RWPE2 (cell line): ENCODE measurements at regions not wholly inside any gene's neighbourhood (a gene's known extent, or its start where the extent isn't known, plus 50 kb on each side); places are given as distances from the start of the nearest gene placed in this dataset.

Experiments used
- ATAC-seq: fragments of 200-7000 bp; cut with Tn5 transposase; 3 replicates; pipeline ENCODE4 v1.9.1; 2021; ENCODE audit warnings: low read depth
- DNase-seq: peaks from one replicate; pipeline ENCODE4 v3.0.0-alpha.2; 2020; ENCODE audit warnings: low spot score
- H3K27ac ChIP-seq: fragments of 450-650 bp; 2 replicates; pipeline ENCODE4 v1.5.1; 2017; ENCODE audit warnings: mild to moderate bottlenecking; ENCODE audit not compliant: poor library complexity, severe bottlenecking
- H3K27me3 ChIP-seq: fragments of 250-450 bp; sonication (Bioruptor Pico); 2 replicates; pipeline ENCODE4 v1.5.1; 2021; ENCODE audit warnings: mild to moderate bottlenecking, moderate library complexity; ENCODE audit not compliant: insufficient read depth, poor library complexity, severe bottlenecking
- H3K36me3 ChIP-seq: fragments of 250-450 bp; sonication (Bioruptor Pico); 2 replicates; pipeline ENCODE4 v1.5.1; 2020; ENCODE audit warnings: low read depth, mild to moderate bottlenecking, moderate library complexity
- H3K4me1 ChIP-seq: fragments of 250-450 bp; sonication (Bioruptor Pico); 2 replicates; pipeline ENCODE4 v1.5.1; 2021; ENCODE audit warnings: mild to moderate bottlenecking, moderate library complexity; ENCODE audit not compliant: insufficient read depth, poor library complexity, severe bottlenecking
- H3K4me3 ChIP-seq: fragments of 250-450 bp; sonication (Bioruptor Pico); 2 replicates; pipeline ENCODE4 v1.5.1; 2021; ENCODE audit warnings: mild to moderate bottlenecking, moderate library complexity; ENCODE audit not compliant: severe bottlenecking
- H3K9me3 ChIP-seq: fragments of 250-450 bp; sonication (Bioruptor Pico); 2 replicates; pipeline ENCODE4 v1.5.1; 2021; ENCODE audit warnings: mild to moderate bottlenecking, moderate library complexity; ENCODE audit not compliant: severe bottlenecking
- TF ChIP-seq, protein P1 (sequence below): fragments of 450-650 bp; IDR thresholded peaks from one replicate; pipeline ENCODE4 v1.5.1; 2017; ENCODE audit warnings: mild to moderate bottlenecking, moderate library complexity; ENCODE audit not compliant: poor library complexity, severe bottlenecking

DNA sequence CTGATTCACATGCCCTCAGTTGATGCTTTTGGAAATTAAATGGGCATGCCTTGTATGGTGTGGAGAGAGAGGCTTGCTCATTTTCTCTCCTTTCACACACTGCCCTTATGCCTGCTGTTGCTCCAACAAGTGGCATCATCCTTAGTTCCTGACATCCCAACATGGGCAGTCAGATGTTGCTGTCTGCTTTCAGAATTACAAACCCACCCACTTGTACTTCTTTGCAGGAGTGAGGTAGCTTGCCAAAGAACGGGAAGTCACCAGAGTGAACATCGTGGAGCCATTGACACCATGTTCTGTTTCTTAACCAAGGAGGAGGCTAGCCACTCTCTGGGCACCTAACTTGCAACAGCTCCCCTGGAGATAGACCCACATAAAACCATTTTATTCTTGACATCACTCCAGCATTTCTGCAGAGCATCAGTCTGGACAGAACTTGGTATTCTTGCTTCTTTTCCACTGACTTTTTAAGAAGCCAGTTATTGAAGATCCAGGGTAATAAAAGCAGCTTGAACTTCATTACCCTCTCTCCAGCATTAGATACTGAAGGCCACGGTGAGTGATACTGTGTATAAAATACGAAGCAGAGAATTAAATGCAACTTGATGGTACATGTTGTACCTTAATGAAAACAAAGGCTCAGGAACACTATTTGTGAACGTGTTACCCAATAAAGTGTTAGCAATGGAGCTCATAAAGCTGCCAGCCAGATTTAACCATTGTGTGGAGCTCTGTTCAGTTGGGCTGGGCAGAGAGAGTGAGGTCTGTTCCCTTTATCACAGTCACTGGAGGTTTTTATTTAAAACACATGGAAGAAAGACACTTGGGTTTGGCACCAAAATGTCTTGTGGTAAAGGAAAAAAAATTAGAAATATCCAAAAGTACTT lies 195.8 kb upstream of the HABP2 start:
- Histone ChIP-seq H3K4me1 (no peaks in the 10 kb centered on the region), H3K27me3 (peaks cover 5% of the 10 kb centered on the region), H3K36me3 (no peaks in the 10 kb centered on the region), H3K4me3 (no peak overlapping the region), H3K27ac (no peak overlapping the region), H3K9me3 (no peaks in the 10 kb centered on the region)
- ATAC-seq = no peak
- TF ChIP-seq, protein P1, sequence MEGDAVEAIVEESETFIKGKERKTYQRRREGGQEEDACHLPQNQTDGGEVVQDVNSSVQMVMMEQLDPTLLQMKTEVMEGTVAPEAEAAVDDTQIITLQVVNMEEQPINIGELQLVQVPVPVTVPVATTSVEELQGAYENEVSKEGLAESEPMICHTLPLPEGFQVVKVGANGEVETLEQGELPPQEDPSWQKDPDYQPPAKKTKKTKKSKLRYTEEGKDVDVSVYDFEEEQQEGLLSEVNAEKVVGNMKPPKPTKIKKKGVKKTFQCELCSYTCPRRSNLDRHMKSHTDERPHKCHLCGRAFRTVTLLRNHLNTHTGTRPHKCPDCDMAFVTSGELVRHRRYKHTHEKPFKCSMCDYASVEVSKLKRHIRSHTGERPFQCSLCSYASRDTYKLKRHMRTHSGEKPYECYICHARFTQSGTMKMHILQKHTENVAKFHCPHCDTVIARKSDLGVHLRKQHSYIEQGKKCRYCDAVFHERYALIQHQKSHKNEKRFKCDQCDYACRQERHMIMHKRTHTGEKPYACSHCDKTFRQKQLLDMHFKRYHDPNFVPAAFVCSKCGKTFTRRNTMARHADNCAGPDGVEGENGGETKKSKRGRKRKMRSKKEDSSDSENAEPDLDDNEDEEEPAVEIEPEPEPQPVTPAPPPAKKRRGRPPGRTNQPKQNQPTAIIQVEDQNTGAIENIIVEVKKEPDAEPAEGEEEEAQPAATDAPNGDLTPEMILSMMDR = no peak
- DNase-seq = no peak

DNA sequence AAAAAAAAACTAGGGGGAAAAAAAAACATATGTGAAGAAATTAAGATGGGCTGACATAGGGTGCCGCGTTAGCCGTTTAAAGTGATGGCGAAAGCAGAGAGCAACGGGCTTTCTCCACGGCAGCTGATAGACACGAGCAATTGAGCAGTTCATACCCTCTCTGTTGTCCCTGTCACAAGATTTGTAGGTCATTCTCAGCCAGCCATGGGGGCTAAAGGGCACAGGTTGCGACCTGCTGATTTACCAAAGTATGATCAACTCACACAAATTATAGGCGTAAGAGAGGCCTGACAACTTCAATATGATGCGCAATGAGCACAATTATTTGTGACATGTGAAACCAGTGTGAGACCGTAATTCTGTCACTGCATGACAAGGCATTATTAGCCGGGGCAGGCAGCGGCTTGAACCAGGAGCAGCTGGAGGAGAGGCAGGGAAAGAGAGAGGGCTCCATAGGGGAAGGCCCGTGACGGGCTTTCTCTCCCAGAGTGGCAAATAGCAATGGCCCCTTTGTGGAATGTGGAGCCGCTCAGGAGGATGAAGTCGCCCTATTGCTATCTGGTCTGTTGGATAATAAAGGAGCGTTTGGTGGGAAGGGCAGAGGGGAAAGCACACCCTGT lies 195.1 kb upstream of the HABP2 start:
- no peak for DNase-seq
- no peaks in the 10 kb centered on the region for H3K36me3 ChIP-seq
- H3K4me3 ChIP-seq = no peak overlapping the region
- no peak overlapping the region for H3K27ac ChIP-seq
- no peaks in the 10 kb centered on the region for H3K9me3 ChIP-seq
- no peaks in the 10 kb centered on the region for H3K4me1 ChIP-seq
- TF ChIP-seq, protein P1 = no peak
- peaks cover 5% of the 10 kb centered on the region for H3K27me3 ChIP-seq
- no peak for ATAC-seq

DNA sequence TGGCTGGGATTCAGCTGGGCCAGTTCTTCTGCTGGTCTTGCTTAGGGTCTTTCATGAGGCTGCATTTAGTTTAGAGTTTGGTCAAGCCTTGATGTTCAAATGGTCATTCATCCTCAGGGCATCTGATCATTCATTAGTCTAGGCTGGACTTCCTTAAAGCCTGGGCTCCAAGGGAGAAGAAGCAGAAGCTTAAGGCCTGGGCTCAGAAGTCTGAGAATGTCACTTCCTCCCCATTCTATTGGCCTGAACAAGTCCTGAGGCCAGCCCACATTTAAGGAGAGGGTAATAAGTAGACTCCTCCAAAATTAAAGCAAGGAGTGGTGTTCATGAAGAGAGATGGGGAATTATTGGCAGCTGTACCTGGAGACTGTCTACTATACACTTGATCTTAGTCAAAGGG lies 193.2 kb upstream of the HABP2 start:
- H3K27ac ChIP-seq = no peak overlapping the region
- no peak for ATAC-seq
- no peaks in the 10 kb centered on the region for H3K9me3 ChIP-seq
- H3K4me1 ChIP-seq = no peaks in the 10 kb centered on the region
- TF ChIP-seq, protein P1 = no peak
- H3K4me3 ChIP-seq = no peak overlapping the region
- peaks cover 5% of the 10 kb centered on the region for H3K27me3 ChIP-seq
- no peaks in the 10 kb centered on the region for H3K36me3 ChIP-seq
- no peak for DNase-seq

DNA sequence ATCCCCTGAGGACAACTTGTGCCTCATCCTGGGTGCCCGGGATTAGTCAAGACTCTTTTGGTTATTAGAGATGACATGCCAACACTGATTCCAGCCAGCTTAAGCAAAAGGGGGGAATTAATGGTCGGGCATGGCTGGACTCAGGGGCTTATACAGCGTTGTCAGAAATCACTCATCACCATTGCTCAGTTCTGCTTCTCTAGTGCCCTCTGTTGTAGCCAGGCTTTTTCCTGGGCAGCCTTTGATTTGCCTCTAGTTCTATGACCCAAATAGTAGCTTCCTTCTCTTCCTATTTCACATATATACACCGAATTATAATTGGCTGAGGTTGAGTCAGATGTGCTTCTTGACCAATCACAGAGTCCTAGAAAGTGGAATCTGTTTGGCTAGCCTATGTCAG lies 192.0 kb upstream of the HABP2 start:
- DNase-seq = no peak
- Histone ChIP-seq H3K27ac (no peak overlapping the region), H3K4me3 (no peak overlapping the region), H3K36me3 (no peaks in the 10 kb centered on the region), H3K4me1 (no peaks in the 10 kb centered on the region), H3K27me3 (peaks cover 5% of the 10 kb centered on the region), H3K9me3 (no peaks in the 10 kb centered on the region)
- TF ChIP-seq, protein P1 = no peak
- no peak for ATAC-seq
